T-cell (primary cell): ENCODE measurements at regions not wholly inside any gene's neighbourhood (a gene's known extent, or its start where the extent isn't known, plus 50 kb on each side); places are given as distances from the start of the nearest gene placed in this dataset.

Source experiments
- ATAC-seq, 4 experiments: fragments of 200-7000 bp in 3 of 4; fragments of 150-1000 bp in 1 of 4; cut with Tn5 transposase; replicated peaks in 1 of 4; 1 replicate in 3 of 4; 2 replicates in 1 of 4; pipeline ENCODE4 v1.10.0; 2021; ENCODE audit warnings: moderate library complexity in 3 of 4, mild to moderate bottlenecking in 2 of 4, moderate number of reproducible peaks in 1 of 4
- CTCF ChIA-PET, 2 donors: fragments of 300-600 bp; sonication (Branson Sonifier 250); formaldehyde crosslinking; loops; one replicate each; lab custom pipeline; 2022; ENCODE audit warnings: antibody characterized with exemption in 2 of 2; lab: Charles Lee
- POLR2A ChIA-PET, 2 donors: fragments of 300-600 bp; sonication (Branson Sonifier 250); formaldehyde crosslinking; loops; one replicate each; lab custom pipeline; 2022; ENCODE audit warnings: antibody characterized with exemption in 2 of 2; lab: Charles Lee
- DNase-seq, 35 experiments: peaks; one replicate each; pipeline versions ENCODE4 v3.0.0 to v3.0.0-alpha.2; 2013 to 2023
- H3K27ac ChIP-seq: one replicate; pipeline ENCODE4 v1.5.1; 2013; ENCODE audit warnings: low read length
- H3K27me3 ChIP-seq, 2 experiments: replicated peaks in 1 of 2; 1 replicate in 1 of 2; 2 replicates in 1 of 2; pipeline versions ENCODE4 v1.6.1 to v1.7.0; 2013; ENCODE audit warnings: low read length in 1 of 2, mixed read lengths in 1 of 2; ENCODE audit not compliant: control insufficient read depth in 2 of 2, insufficient read depth in 2 of 2; ENCODE audit errors: extremely low read depth in 1 of 2
- H3K36me3 ChIP-seq, 2 donors: 1 replicate in 1 of 2; 2 replicates in 1 of 2; pipeline versions ENCODE4 v1.6.1 to v1.7.0; 2013; ENCODE audit warnings: low read length in 1 of 2; ENCODE audit not compliant: control insufficient read depth in 2 of 2, insufficient read depth in 1 of 2; ENCODE audit errors: extremely low read depth in 1 of 2
- H3K4me1 ChIP-seq, 2 experiments: 1 replicate in 1 of 2; 2 replicates in 1 of 2; pipeline versions ENCODE4 v1.6.1 to v1.7.0; 2013; ENCODE audit warnings: low read length in 2 of 2, mixed read lengths in 1 of 2; ENCODE audit not compliant: insufficient read depth in 2 of 2, control insufficient read depth in 1 of 2; ENCODE audit errors: extremely low read depth in 1 of 2
- H3K4me3 ChIP-seq, 2 donors: 1 replicate in 1 of 2; 2 replicates in 1 of 2; pipeline versions ENCODE4 v1.5.1 to v1.7.0; 2013; ENCODE audit warnings: mild to moderate bottlenecking in 2 of 2, low read length in 1 of 2, moderate library complexity in 1 of 2; ENCODE audit not compliant: control insufficient read depth in 1 of 2; ENCODE audit errors: extremely low read depth in 1 of 2
- H3K9me3 ChIP-seq: 2 replicates; pipeline ENCODE4 v1.7.0; 2013
- H3K27ac Mint-ChIP-seq, 2 donors: one replicate each; pipeline ENCODE4 v1.8.0; 2020 to 2021; ENCODE audit warnings: mild to moderate bottlenecking in 2 of 2, mixed read lengths in 2 of 2
- H3K27me3 Mint-ChIP-seq, 2 donors: one replicate each; pipeline ENCODE4 v1.8.0; 2021 to 2022; ENCODE audit warnings: mixed read lengths in 2 of 2
- H3K36me3 Mint-ChIP-seq: one replicate; pipeline ENCODE4 v1.8.0; 2021; ENCODE audit warnings: mixed read lengths
- H3K4me1 Mint-ChIP-seq, 3 donors: one replicate each; pipeline ENCODE4 v1.8.0; 2020 to 2022; ENCODE audit warnings: mixed read lengths in 3 of 3, mild to moderate bottlenecking in 1 of 3
- H3K4me3 Mint-ChIP-seq, 3 donors: one replicate each; pipeline ENCODE4 v1.8.0; 2020 to 2022; ENCODE audit warnings: mild to moderate bottlenecking in 3 of 3, mixed read lengths in 3 of 3, moderate library complexity in 3 of 3
- H3K9me3 Mint-ChIP-seq, 3 donors: one replicate each; pipeline ENCODE4 v1.8.0; 2020 to 2022; ENCODE audit warnings: mixed read lengths in 3 of 3
- WGBS: methylation state at CpG from one replicate; pipeline ENCODE4 v1.1.5; 2013; ENCODE audit warnings: missing lambda C conversion rate; ENCODE audit not compliant: insufficient coverage; 5-methylcytosine and 5-hydroxymethylcytosine counted together

- H3K36me3 Mint-ChIP-seq: no peaks in the 10 kb centered on the region
- DNase-seq (no peak), ATAC-seq (no peak)
- no peaks in the 10 kb centered on the region for H3K4me1 Mint-ChIP-seq
- no peak overlapping the region for H3K4me3 Mint-ChIP-seq
- H3K27me3 Mint-ChIP-seq: peaks cover 11 to 13% of the 10 kb centered on the region in 2 donors
- H3K9me3 ChIP-seq: no peaks in the 10 kb centered on the region
- H3K27ac Mint-ChIP-seq: no peak overlapping the region
- ChIA-PET POLR2A (no interaction called here), CTCF (interaction anchor here in 1 of 2 donors (0.6 kb wide), 1 partner anchor 163 kb away, joined by 3 read pairs; no protein-coding TSS in a partner anchor)
- H3K9me3 Mint-ChIP-seq: no peaks in the 10 kb centered on the region
- H3K36me3 ChIP-seq: no peaks in the 10 kb centered on the region
- no peaks in the 10 kb centered on the region for H3K4me1 ChIP-seq
- no CpG with 5 or more reads among the region's 1 CpG for WGBS
- peaks cover 0 to 4% of the 10 kb centered on the region in 2 experiments for H3K27me3 ChIP-seq
- H3K4me3 ChIP-seq: no peak overlapping the region
- H3K27ac ChIP-seq: no peak overlapping the region
These were observed 184.1 kb upstream of the ARID1B start for GRCh38 chr6:156593127-156593526.

GRCh38 chr6:156590482-156590881 lies 186.7 kb upstream of the ARID1B start:
- ChIA-PET POLR2A (no interaction called here), CTCF (interaction anchor here in 1 of 2 donors (0.6 kb wide), 1 partner anchor 46 kb away, joined by 3 read pairs; no protein-coding TSS in a partner anchor)
- Mint-ChIP-seq H3K4me3 (no peak overlapping the region), H3K9me3 (no peaks in the 10 kb centered on the region), H3K36me3 (no peaks in the 10 kb centered on the region), H3K27me3 (peaks cover 10 to 11% of the 10 kb centered on the region in 2 donors), H3K4me1 (no peaks in the 10 kb centered on the region), H3K27ac (no peak overlapping the region)
- no peak for ATAC-seq
- no peaks in the 10 kb centered on the region for H3K9me3 ChIP-seq
- no peak overlapping the region for H3K27ac ChIP-seq
- H3K36me3 ChIP-seq: no peaks in the 10 kb centered on the region
- H3K4me1 ChIP-seq: no peaks in the 10 kb centered on the region
- peaks cover 0 to 4% of the 10 kb centered on the region in 2 experiments for H3K27me3 ChIP-seq
- no peak for DNase-seq
- WGBS: 76% methylated on average over 4 of the region's 6 CpGs
- no peak overlapping the region for H3K4me3 ChIP-seq

- no CpG with 5 or more reads among the region's 1 CpG for WGBS
- Histone ChIP-seq H3K27me3 (peaks cover 0 to 4% of the 10 kb centered on the region in 2 experiments), H3K4me1 (no peaks in the 10 kb centered on the region), H3K4me3 (no peak overlapping the region), H3K27ac (no peak overlapping the region), H3K36me3 (no peaks in the 10 kb centered on the region), H3K9me3 (no peaks in the 10 kb centered on the region)
- ChIA-PET CTCF (no interaction called here), POLR2A (interaction anchor here in 1 of 2 donors (0.6 kb wide), 1 partner anchor 166 kb away, joined by 4 read pairs; no protein-coding TSS in a partner anchor)
- DNase-seq (no peak), ATAC-seq (no peak)
- no peaks in the 10 kb centered on the region for H3K9me3 Mint-ChIP-seq
- no peak overlapping the region for H3K27ac Mint-ChIP-seq
- H3K27me3 Mint-ChIP-seq: peaks cover 10 to 11% of the 10 kb centered on the region in 2 donors
- H3K4me1 Mint-ChIP-seq: no peaks in the 10 kb centered on the region
- H3K4me3 Mint-ChIP-seq: no peak overlapping the region
- H3K36me3 Mint-ChIP-seq: no peaks in the 10 kb centered on the region
These were observed 187.9 kb upstream of the ARID1B start for GRCh38 chr6:156589281-156589680.

- CTCF ChIA-PET: no interaction called here
- no peaks in the 10 kb centered on the region for H3K4me1 Mint-ChIP-seq
- WGBS: 71% methylated on average over 2 of the region's 3 CpGs
These were observed 189.4 kb upstream of the ARID1B start for GRCh38 chr6:156587751-156588301.

GRCh38 chr6:156587071-156587470 lies 190.1 kb upstream of the ARID1B start:
- no peak overlapping the region for H3K4me3 Mint-ChIP-seq
- no peaks in the 10 kb centered on the region for H3K36me3 ChIP-seq
- H3K27me3 Mint-ChIP-seq: peaks cover 8 to 10% of the 10 kb centered on the region in 2 donors
- no peak for DNase-seq
- ATAC-seq: no peak
- no peaks in the 10 kb centered on the region for H3K4me1 ChIP-seq
- no peaks in the 10 kb centered on the region for H3K9me3 ChIP-seq
- H3K4me1 Mint-ChIP-seq: no peaks in the 10 kb centered on the region
- H3K36me3 Mint-ChIP-seq: no peaks in the 10 kb centered on the region
- CTCF ChIA-PET: no interaction called here
- H3K27ac ChIP-seq: no peak overlapping the region
- no peak overlapping the region for H3K4me3 ChIP-seq
- no peak overlapping the region for H3K27ac Mint-ChIP-seq
- no peaks in the 10 kb centered on the region for H3K9me3 Mint-ChIP-seq
- POLR2A ChIA-PET: no interaction called here
- peaks cover 0 to 8% of the 10 kb centered on the region in 2 experiments for H3K27me3 ChIP-seq

More at GRCh38 chr6:156587751-156588301, 189.4 kb upstream of the ARID1B start:
- Histone ChIP-seq H3K9me3 (no peaks in the 10 kb centered on the region), H3K36me3 (no peaks in the 10 kb centered on the region), H3K27me3 (peaks cover 0 to 4% of the 10 kb centered on the region in 2 experiments), H3K4me1 (no peaks in the 10 kb centered on the region), H3K27ac (no peak overlapping the region), H3K4me3 (no peak overlapping the region)
- Mint-ChIP-seq H3K9me3 (no peaks in the 10 kb centered on the region), H3K4me3 (no peak overlapping the region), H3K36me3 (no peaks in the 10 kb centered on the region), H3K27me3 (peaks cover 10 to 14% of the 10 kb centered on the region in 2 donors), H3K27ac (no peak overlapping the region)
- POLR2A ChIA-PET: interaction anchor here in 1 of 2 donors (0.6 kb wide), 1 partner anchor 598 kb away, joined by 3 read pairs; no protein-coding TSS in a partner anchor
- no peak for ATAC-seq
- no peak for DNase-seq

GRCh38 chr6:156585859-156586258 lies 191.3 kb upstream of the ARID1B start:
- H3K27ac Mint-ChIP-seq: no peak overlapping the region

More at GRCh38 chr6:156585859-156586258, 191.3 kb upstream of the ARID1B start:
- Mint-ChIP-seq H3K36me3 (no peaks in the 10 kb centered on the region), H3K4me3 (no peak overlapping the region), H3K4me1 (no peaks in the 10 kb centered on the region), H3K27me3 (peaks cover 2 to 8% of the 10 kb centered on the region in 2 donors), H3K9me3 (no peaks in the 10 kb centered on the region)
- ChIA-PET POLR2A (no interaction called here), CTCF (no interaction called here)
- DNase-seq (no peak), ATAC-seq (no peak)
- no peaks in the 10 kb centered on the region for H3K4me1 ChIP-seq
- peaks cover 0 to 8% of the 10 kb centered on the region in 2 experiments for H3K27me3 ChIP-seq
- no peaks in the 10 kb centered on the region for H3K9me3 ChIP-seq
- H3K27ac ChIP-seq: no peak overlapping the region
- H3K36me3 ChIP-seq: no peaks in the 10 kb centered on the region
- no peak overlapping the region for H3K4me3 ChIP-seq
- WGBS: 60% methylated on average over 3 of the region's 3 CpGs
